Neural progenitor cell (in vitro differentiated cells): ENCODE measurements at regions not wholly inside any gene's neighbourhood (a gene's known extent, or its start where the extent isn't known, plus 50 kb on each side); places are given as distances from the start of the nearest gene placed in this dataset.

Experiments
- CTCF ChIP-seq: fragments of 200-600 bp; sonication (generic); IDR thresholded peaks from 2 replicates; pipeline ENCODE4 v1.5.1; 2017; ENCODE audit warnings: antibody characterized with exemption, mild to moderate bottlenecking
- EZH2 ChIP-seq: fragments of 200-600 bp; sonication (generic); IDR thresholded peaks from 2 replicates; pipeline ENCODE4 v1.6.1; 2017; ENCODE audit warnings: antibody characterized with exemption, mild to moderate bottlenecking, moderate library complexity
- EZH2phosphoT487 ChIP-seq: fragments of 200-600 bp; sonication (generic); IDR thresholded peaks from 2 replicates; pipeline ENCODE4 v1.6.1; 2017; ENCODE audit warnings: antibody characterized with exemption

GRCh38 chr5:4520559-4520958 lies 619.6 kb upstream of the ADAMTS16 start:
- TF ChIP-seq CTCF: no peak
- no peak for TF ChIP-seq EZH2phosphoT487
- TF ChIP-seq EZH2: no peak
